ENCODE measurements at regions not wholly inside any gene's neighbourhood (a gene's known extent, or its start where the extent isn't known, plus 50 kb on each side); places are given as distances from the start of the nearest gene placed in this dataset.

DNA sequence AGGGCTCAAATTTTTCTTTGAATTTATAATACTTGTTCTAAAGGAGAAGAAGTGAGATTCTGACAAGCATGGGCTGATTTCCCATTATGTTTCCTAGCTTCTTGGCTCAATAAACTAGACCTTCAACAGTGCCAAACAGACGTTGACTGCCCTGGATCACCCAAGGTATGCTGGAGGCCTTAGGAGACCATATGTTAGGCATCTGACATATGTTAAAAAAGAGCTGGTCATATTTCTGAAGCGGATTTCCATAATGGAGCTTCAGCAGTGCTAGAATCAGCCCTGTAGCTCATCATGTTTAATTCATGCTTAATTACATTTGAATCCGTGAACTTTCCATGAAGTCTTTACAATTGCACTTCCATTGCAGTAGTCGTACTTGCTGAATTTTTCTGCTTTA, 653.3 kb downstream of the DIAPH3 start:
- H3K27ac ChIP-seq (ENCODE audit: low read depth in 1 of 2, low read length in 2 of 2): no peak overlapping the region
- DNase-seq (ENCODE audit: low spot score): no peak
- TF ChIP-seq RAD21 (IDR thresholded peaks at IDR 0.05): no peak
- TF ChIP-seq, protein P1, sequence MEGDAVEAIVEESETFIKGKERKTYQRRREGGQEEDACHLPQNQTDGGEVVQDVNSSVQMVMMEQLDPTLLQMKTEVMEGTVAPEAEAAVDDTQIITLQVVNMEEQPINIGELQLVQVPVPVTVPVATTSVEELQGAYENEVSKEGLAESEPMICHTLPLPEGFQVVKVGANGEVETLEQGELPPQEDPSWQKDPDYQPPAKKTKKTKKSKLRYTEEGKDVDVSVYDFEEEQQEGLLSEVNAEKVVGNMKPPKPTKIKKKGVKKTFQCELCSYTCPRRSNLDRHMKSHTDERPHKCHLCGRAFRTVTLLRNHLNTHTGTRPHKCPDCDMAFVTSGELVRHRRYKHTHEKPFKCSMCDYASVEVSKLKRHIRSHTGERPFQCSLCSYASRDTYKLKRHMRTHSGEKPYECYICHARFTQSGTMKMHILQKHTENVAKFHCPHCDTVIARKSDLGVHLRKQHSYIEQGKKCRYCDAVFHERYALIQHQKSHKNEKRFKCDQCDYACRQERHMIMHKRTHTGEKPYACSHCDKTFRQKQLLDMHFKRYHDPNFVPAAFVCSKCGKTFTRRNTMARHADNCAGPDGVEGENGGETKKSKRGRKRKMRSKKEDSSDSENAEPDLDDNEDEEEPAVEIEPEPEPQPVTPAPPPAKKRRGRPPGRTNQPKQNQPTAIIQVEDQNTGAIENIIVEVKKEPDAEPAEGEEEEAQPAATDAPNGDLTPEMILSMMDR (IDR thresholded peaks at IDR 0.05; ENCODE audit: low read depth, low read length, missing input control): no peak
- no peak for TF ChIP-seq FOXA2 (IDR thresholded peaks at IDR 0.05)
- no peak for TF ChIP-seq HNF4G (IDR thresholded peaks at IDR 0.05)
- TF ChIP-seq EGR1 (IDR thresholded peaks at IDR 0.05; ENCODE audit: low read depth in 2 of 2): no peak
- no peak for TF ChIP-seq RXRA (IDR thresholded peaks at IDR 0.05)
- no peaks in the 10 kb centered on the region for H3K4me1 ChIP-seq (ENCODE audit: control insufficient read depth in 4 of 4, insufficient read depth in 4 of 4, low read length in 3 of 4)
- H3K4me3 ChIP-seq (ENCODE audit: low read depth in 1 of 3, low read length in 3 of 3): no peak overlapping the region
- peaks cover 0 to 5% (median 0%) of the 10 kb centered on the region in 4 donors for H3K27me3 ChIP-seq (ENCODE audit: control insufficient read depth in 4 of 4, insufficient read depth in 4 of 4, low read length in 3 of 4)
- H3K36me3 ChIP-seq (ENCODE audit: control insufficient read depth in 4 of 4, insufficient read depth in 3 of 4, low read depth in 1 of 4, low read length in 3 of 4): no peaks in the 10 kb centered on the region
- WGBS: 82% methylated on average over 4 of the region's 4 CpGs
- H3K9ac ChIP-seq (ENCODE audit: low read depth in 1 of 2, low read length in 2 of 2): no peak overlapping the region
- H3K9me3 ChIP-seq (ENCODE audit: control insufficient read depth in 4 of 4, low read length in 3 of 4): no peaks in the 10 kb centered on the region

DNA sequence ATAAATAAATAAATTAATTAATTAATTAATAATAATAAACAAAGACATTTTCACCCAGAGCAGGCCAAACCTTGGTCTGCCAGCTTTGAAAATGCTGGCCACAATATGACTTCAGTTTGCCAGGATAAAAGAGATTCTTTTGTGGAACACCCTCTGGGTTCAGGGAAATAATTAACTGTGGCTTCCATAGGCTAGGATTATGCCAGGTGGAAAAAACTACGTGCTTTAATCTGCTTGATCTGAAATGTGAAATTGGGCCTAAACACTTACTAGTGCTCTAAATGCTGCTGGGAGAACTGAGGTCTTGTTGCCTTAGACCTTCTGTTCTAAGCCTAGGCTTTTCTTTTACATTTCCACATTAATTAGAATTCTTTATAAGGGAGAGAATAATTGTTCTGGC, 650.0 kb downstream of the DIAPH3 start:
- no peak overlapping the region for H3K9ac ChIP-seq (ENCODE audit: low read depth in 1 of 2, low read length in 2 of 2)
- no peak overlapping the region for H3K27ac ChIP-seq (ENCODE audit: low read depth in 1 of 2, low read length in 2 of 2)
- H3K27me3 ChIP-seq (ENCODE audit: control insufficient read depth in 4 of 4, insufficient read depth in 4 of 4, low read length in 3 of 4): no peaks in the 10 kb centered on the region
- TF ChIP-seq RXRA (IDR thresholded peaks at IDR 0.05) (no peak), RAD21 (IDR thresholded peaks at IDR 0.05) (no peak), GABPA (IDR thresholded peaks at IDR 0.05 in 1 of 2, conservative IDR thresholded peaks at IDR 0.05 in 1 of 2) (no peak), EGR1 (IDR thresholded peaks at IDR 0.05; ENCODE audit: low read depth in 2 of 2) (no peak), FOXA2 (IDR thresholded peaks at IDR 0.05) (no peak), JUND (IDR thresholded peaks at IDR 0.05) (no peak), NR2F2 (IDR thresholded peaks at IDR 0.05) (no peak), YY1 (IDR thresholded peaks at IDR 0.05) (no peak), FOXA1 (IDR thresholded peaks at IDR 0.05) (no peak), HNF4G (IDR thresholded peaks at IDR 0.05) (no peak), SP1 (IDR thresholded peaks at IDR 0.05) (no peak), TAF1 (conservative IDR thresholded peaks at IDR 0.05) (no peak), HNF4A (conservative IDR thresholded peaks at IDR 0.05) (no peak)
- TF ChIP-seq, protein P2, sequence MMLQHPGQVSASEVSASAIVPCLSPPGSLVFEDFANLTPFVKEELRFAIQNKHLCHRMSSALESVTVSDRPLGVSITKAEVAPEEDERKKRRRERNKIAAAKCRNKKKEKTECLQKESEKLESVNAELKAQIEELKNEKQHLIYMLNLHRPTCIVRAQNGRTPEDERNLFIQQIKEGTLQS (IDR thresholded peaks at IDR 0.05): no peak
- TF ChIP-seq, protein P3, sequence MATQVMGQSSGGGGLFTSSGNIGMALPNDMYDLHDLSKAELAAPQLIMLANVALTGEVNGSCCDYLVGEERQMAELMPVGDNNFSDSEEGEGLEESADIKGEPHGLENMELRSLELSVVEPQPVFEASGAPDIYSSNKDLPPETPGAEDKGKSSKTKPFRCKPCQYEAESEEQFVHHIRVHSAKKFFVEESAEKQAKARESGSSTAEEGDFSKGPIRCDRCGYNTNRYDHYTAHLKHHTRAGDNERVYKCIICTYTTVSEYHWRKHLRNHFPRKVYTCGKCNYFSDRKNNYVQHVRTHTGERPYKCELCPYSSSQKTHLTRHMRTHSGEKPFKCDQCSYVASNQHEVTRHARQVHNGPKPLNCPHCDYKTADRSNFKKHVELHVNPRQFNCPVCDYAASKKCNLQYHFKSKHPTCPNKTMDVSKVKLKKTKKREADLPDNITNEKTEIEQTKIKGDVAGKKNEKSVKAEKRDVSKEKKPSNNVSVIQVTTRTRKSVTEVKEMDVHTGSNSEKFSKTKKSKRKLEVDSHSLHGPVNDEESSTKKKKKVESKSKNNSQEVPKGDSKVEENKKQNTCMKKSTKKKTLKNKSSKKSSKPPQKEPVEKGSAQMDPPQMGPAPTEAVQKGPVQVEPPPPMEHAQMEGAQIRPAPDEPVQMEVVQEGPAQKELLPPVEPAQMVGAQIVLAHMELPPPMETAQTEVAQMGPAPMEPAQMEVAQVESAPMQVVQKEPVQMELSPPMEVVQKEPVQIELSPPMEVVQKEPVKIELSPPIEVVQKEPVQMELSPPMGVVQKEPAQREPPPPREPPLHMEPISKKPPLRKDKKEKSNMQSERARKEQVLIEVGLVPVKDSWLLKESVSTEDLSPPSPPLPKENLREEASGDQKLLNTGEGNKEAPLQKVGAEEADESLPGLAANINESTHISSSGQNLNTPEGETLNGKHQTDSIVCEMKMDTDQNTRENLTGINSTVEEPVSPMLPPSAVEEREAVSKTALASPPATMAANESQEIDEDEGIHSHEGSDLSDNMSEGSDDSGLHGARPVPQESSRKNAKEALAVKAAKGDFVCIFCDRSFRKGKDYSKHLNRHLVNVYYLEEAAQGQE (IDR thresholded peaks at IDR 0.05): no peak
- TF ChIP-seq, protein P4, sequence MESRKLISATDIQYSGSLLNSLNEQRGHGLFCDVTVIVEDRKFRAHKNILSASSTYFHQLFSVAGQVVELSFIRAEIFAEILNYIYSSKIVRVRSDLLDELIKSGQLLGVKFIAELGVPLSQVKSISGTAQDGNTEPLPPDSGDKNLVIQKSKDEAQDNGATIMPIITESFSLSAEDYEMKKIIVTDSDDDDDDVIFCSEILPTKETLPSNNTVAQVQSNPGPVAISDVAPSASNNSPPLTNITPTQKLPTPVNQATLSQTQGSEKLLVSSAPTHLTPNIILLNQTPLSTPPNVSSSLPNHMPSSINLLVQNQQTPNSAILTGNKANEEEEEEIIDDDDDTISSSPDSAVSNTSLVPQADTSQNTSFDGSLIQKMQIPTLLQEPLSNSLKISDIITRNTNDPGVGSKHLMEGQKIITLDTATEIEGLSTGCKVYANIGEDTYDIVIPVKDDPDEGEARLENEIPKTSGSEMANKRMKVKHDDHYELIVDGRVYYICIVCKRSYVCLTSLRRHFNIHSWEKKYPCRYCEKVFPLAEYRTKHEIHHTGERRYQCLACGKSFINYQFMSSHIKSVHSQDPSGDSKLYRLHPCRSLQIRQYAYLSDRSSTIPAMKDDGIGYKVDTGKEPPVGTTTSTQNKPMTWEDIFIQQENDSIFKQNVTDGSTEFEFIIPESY (IDR thresholded peaks at IDR 0.05): no peak
- TF ChIP-seq, protein P5, sequence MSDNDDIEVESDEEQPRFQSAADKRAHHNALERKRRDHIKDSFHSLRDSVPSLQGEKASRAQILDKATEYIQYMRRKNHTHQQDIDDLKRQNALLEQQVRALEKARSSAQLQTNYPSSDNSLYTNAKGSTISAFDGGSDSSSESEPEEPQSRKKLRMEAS (IDR thresholded peaks at IDR 0.05): no peak
- TF ChIP-seq, protein P1 (IDR thresholded peaks at IDR 0.05; ENCODE audit: low read depth, low read length, missing input control): no peak
- no peaks in the 10 kb centered on the region for H3K9me3 ChIP-seq (ENCODE audit: control insufficient read depth in 4 of 4, low read length in 3 of 4)
- no peak overlapping the region for H3K4me3 ChIP-seq (ENCODE audit: low read depth in 1 of 3, low read length in 3 of 3)
- H3K4me1 ChIP-seq (ENCODE audit: control insufficient read depth in 4 of 4, insufficient read depth in 4 of 4, low read length in 3 of 4): no peaks in the 10 kb centered on the region
- no peaks in the 10 kb centered on the region for H3K36me3 ChIP-seq (ENCODE audit: control insufficient read depth in 4 of 4, insufficient read depth in 3 of 4, low read depth in 1 of 4, low read length in 3 of 4)
- no peak for DNase-seq (ENCODE audit: low spot score)
- WGBS: 64% methylated on average over 1 of the region's 1 CpG
